Stimulated activated CD4-positive, alpha-beta T cell treated with anti-CD3 and anti-CD28 coated beads, TNF-alpha, amount 100 ng/mL, for 4 hours (primary cell): ENCODE measurements at regions not wholly inside any gene's neighbourhood (a gene's known extent, or its start where the extent isn't known, plus 50 kb on each side); places are given as distances from the start of the nearest gene placed in this dataset.
"Not testable (repeated sequence)": the region's sequence is repeated elsewhere in the genome, so short reads cannot be mapped to it uniquely, and the experiment has no call there.

Experiments used
- DNase-seq, 3 experiments: peaks; one replicate each; pipeline ENCODE4 v3.0.0-alpha.2; 2020; ENCODE audit warnings: low read depth in 3 of 3

DNA sequence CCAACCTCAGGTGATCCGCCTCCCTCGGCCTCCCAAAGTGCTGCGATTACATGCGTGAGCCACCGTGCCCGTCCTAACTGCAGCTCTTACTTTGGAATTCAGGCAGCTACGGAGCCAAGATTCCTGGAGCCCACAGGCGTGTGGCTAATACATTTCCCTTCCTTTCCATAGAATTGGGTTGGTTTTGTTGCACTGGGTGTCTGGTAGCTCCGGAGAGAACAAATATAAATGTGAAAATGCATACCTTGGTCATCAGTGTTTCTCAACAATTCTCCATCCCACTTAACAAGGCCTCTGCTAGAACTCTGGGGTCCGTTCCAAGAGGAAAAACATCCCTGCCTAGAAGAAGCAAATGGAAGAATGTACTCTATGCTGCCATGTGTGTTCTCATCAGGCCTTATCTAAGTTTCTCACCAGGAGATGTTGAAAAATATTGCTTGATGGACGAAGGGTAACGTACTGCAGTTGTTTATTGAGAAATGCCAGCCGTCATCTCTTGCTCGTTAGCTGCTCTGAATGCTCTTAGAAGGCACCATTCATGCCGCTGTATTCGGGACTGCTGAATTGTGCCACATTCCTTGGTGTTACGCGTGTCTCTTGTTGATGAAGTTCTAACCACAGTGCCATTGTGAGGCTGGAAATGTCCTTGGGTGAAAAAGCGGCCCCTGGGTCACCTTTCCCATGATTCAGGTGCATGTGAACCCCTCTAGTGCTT lies 50.5 kb upstream of the CD99 start:
- DNase-seq, result no peak

DNA sequence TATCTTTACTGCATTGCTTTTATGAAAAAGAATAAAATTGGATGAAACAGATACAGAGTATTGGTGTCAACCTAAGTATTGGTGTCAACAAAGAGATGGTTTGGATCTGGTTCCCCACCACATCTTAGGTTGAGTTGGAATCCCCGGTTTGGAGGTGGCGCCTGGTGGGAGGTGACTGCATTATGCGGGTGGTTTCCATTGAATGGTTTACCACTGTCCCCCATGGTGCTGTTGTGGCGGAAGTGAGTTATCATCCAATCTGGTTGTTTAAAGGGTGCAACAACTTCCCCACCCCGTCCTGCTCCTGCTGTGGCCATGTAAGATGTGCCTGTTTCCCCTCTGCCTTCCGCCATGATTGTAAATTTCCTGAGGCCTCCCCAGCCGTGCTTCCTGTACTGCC lies 52.8 kb upstream of the CD99 start:
- DNase-seq, result no peak

DNA sequence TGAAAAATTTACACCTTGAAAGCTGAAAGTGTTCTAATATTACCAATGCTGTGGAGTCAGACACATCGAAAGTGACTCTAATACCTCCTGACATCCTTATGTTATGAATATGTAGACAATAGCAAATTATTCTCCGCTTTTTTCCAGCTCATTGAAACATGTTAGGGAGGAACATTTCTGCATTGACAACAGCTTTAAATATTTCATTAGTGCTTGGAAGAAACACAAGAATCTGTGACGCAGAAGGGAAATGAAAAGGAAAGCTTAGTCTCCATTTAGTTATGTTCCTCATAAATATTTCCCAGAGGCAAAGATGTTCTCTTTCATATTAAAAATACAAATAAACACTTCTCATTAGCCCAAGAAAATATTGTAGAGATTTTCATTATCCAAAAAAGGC lies 55.8 kb upstream of the CD99 start:
- DNase-seq, result no peak

DNA sequence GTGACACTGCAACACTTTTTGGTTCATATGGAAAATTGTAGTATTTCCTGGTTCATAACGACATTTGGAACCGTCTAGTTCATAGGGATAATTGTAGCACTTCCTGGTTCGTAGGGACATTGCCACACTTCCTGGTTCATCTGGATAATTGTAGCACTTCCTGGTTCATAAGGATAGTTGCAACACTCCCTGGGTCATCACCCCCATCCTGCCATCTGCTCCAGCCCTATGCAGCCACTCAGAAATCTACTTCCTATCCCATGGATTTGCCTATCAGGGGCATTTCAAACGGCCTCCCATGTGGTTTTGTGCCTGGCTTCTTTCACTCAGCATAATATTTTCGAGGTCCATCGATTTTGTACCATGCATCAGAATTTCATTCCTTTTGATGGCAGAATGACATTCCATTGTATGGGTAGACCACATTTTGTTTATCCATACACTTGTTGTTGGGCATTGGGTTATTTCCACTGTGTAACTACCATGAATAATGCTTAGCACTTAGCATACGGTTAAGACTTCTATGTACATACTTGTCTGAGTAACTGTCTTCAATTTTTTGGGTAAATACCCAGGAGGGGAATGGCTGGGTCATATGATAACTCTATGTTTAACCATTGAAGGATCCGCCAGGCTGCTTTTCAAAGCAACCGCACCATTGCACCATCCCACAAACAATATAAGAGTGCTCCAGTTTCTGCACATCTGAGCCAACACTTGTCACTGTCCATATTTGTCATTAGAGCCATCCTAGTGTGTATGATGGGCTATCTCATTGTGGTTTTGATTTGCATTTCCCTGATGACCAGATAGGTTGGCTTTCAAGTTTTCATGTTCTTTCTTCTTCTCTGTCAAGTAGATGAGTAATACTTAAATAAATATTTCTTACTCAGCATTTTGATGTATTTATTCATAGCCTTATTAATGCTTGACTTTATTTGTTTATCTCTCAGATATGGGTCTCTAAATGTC lies 58.3 kb upstream of the CD99 start:
- DNase-seq, result no peak

DNA sequence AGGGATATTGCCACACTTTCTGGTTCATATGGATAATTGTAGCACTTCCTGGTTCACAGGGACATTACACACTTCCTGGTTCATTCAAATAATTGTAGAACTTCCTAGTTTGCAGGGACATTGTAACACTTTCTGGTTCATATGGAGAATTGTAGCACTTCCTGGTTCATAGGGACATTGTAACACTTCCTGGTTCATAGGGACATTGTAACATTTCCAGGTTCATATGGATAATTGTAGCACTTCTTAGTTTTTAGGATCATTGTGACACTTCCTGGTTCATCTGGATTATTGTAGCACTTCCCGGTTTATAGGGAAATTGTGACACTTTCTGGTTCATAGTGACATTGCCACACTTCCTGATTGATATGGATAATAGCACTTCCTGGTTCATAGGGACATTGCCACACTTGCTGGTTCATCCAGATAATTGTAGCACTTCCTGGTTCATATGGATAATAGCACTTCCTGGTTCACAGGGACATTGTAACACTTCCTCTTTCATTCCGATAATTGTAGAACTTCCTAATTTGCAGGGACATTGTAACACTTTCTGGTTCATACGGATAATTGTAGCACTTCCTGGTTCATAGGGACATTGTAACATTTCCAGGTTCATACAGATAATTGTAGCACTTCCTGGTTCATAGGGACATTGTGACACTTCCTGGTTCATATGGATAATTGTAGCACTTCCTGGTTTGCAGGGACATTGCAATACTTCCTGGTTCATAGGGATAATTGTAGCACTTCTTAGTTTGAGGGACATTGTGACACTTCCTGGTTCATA lies 59.2 kb upstream of the CD99 start:
- DNase-seq, result no peak

DNA sequence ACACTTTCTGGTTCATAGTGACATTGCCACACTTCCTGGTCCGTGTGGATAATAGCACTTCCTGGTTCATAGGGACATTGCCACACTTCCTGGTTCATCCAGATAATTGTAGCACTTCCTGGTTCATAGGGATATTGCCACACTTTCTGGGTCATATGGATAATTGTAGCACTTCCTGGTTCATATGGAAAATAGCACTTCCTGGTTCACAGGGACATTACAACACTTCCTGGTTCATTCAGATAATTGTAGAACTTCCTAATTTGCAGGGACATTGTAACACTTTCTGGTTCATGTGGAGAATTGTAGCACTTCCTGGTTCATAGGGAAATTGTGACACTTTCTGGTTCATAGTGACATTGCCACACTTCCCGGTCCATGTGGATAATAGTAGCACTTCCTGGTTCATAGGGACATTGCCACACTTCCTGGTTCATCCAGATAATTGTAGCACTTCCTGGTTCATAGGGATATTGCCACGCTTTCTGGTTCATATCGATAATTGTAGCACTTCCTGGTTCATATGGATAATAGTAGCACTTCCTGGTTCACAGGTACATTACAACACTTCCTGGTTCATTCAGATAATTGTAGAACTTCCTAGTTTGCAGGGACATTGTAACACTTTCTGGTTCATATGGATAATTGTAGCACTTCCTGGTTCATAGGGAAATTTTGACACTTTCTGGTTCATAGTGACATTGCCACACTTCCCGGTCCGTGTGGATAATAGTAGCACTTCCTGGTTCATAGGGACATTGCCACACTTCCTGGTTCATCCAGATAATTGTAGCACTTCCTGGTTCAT lies 60.0 kb upstream of the CD99 start:
- DNase-seq, result not testable (repeated sequence)

DNA sequence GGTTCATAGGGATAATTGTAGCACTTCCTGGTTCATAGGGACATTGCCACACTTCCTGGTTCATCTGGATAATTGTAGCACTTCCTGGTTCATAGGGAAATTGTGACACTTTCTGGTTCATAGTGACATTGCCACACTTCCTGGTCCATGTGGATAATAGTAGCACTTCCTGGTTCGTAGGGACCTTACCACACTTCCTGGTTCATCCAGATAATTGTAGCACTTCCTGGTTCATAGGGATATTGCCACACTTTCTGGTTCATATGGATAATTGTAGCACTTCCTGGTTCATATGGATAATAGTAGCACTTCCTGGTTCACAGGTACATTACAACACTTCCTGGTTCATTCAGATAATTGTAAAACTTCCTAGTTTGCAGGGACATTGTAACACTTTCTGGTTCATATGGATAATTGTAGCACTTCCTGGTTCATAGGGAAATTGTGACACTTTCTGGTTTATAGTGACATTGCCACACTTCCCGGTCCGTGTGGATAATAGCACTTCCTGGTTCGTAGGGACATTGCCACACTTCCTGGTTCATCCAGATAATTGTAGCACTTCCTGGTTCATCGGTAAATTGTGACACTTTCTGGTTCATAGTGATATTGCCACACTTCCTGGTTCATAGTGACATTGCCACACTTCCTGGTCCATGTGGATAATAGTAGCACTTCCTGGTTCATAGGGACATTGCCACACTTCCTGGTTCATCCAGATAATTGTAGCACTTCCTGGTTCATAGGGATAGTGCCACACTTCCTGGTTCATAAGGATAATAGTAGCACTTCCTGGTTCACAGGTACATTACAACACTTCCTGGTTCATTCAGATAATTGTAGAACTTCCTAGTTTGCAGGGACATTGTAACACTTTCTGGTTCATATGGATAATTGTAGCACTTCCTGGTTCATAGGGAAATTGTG lies 60.8 kb upstream of the CD99 start:
- peak in 1 of 3 experiments; percentile 45 for DNase-seq

DNA sequence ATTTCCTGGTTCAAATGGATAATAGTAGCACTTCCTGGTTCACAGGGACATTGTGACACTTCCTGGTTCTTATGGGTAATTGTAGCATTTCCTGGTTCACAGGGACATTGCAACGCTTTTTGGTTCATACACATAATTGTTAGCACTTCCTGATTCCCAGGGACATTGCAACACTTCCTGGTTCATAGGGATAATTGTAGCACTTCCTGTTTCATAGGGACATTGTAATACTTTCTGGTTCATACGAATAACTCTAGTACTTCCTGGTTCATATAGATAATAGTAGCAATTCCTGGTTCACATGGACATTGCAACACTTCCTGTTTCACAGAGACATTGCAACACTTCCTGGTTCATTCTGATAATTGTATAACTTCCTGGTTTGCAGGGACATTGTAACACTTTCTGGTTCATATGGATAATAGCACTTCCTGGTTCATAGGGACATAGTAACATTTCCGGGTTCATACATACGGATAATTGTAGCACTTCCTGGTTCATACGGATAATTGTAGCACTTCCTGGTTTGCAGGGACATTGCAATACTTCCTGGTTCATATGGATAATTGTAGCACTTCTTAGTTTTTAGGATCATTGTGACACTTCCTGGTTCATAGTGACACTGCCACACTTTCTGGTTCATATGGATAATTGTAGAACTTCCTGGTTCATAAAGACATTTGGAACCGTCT lies 61.6 kb upstream of the CD99 start:
- no peak for DNase-seq

DNA sequence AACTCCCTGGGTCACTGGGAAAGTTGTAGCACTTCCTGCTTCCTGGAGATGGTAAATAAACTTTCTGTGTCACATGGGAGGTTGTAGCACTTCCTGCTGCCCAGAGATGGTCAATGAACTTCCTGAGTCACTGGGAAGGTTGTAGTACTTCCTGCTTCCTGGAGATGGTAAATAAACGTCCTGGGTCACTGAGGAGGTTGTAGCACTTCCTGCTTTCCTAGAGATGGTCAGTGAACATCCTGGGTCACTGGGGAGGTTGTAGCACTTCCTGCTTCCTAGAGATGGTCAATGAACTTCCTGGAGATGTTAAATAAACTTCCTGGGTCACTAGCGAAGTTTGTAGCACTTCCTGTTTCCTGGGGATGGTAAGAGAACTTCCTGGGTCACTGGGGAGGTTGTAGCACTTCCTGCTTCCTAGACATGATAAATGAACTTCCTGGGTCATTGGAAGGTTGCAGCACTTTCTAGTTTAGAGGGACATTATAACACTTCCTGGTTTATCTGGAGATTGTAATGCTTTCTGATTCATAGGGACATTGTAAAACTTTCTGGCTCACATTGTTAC lies 62.3 kb upstream of the CD99 start:
- DNase-seq, result no peak

DNA sequence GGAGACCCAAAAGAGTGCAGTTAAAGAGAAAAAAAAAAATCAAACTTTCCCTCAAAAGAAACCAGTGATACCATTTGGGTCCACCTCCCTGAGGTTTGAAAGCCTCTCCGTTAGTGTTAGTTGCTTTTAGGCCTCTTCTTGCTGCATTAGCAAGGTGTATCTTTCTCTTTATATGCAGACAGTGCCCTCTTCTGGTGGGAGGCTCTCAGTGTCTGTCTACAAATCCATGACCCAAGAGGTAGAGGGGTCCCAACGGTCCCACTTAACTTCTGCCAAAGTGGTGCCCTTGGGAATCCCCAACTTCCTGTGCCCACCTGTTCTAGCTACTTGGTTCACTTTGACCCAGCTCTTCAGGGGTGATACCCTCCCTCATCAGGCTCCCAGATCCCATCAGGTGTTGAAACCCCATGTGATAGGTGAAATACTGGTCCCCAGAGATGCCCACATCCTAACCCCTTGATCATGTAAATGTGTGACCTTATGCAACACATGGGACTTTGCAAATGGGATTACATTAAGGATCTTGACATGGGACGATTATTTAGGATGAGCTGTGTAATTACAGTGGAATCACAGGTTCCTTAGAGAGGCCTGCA lies 63.7 kb upstream of the CD99 start:
- DNase-seq, result no peak

DNA sequence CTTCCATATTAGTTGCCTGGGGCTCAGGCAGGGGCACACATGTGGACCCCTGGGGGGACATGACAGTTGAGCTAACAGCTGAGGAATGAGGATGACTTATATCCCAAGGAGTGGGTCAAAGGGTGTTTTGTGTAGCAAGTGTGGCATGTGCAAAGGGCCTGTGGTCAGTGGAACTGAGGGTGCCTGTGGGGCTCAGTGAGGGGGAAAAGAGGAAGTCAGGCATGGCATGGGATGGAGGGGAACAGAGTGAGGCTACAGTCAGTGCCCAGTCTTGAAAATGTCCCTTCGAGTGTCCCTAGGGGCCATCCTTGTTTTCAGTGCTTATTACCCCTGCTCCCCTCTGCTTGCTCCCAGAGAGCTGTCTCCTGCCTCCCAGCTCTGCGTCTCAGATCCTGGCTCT lies 64.3 kb upstream of the CD99 start:
- DNase-seq, result no peak

DNA sequence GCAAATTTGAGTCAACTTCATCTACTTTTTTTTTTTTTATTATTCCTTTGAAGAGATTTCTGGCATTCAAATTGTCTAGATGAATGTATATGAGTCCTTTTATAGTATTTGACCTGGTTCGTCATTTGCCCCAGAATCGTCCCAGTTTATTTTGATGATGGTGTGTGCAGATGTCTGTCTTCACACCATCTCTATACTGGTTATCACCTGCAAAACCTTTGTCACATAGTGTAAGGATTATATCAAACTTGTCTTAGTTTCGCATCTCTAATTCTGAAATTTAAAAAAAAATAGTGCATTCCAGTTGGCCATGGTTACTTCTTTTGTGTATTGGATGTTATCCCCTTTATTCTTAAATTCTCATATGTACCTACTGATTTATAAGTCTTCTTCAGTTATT lies 70.5 kb upstream of the CD99 start:
- DNase-seq, result no peak

DNA sequence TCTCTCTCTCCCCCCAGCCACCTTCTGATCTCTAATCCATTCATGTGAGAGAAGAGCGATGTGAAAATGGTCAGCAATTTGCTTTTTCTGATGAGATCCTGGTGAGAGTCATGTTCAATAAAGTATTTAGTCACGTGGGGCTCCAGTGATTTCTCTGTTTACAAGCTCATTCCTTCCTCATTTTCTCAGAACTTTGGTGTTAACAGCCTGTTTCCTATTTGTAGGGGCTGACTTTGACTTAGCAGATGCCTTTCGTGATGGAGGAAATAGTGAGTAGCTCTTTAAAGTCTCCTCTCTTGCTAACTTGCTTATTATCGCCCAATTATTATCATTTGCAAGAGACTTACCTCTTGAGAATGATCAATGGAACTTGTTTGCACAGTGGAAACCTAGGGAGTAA lies 72.6 kb upstream of the CD99 start:
- no peak for DNase-seq

DNA sequence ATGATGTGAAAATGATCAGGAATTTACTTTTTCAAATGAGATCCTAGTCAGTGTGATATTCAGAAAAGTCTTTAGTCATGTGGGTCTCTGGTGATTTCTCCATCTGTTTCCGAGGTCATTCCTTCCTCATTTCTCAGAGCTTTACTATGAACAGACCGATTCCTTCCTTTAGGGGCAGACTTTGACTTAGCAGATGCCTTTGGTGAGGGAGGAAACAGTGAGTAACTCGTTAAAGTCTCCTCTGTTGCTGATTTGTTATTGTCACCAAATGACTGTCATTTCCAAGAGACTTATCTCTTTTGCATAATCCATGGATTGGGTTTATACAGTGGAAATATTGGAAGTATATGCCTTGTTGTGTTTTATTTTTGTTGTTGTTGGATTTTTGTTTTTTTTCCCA lies 76.2 kb upstream of the CD99 start:
- no peak for DNase-seq

DNA sequence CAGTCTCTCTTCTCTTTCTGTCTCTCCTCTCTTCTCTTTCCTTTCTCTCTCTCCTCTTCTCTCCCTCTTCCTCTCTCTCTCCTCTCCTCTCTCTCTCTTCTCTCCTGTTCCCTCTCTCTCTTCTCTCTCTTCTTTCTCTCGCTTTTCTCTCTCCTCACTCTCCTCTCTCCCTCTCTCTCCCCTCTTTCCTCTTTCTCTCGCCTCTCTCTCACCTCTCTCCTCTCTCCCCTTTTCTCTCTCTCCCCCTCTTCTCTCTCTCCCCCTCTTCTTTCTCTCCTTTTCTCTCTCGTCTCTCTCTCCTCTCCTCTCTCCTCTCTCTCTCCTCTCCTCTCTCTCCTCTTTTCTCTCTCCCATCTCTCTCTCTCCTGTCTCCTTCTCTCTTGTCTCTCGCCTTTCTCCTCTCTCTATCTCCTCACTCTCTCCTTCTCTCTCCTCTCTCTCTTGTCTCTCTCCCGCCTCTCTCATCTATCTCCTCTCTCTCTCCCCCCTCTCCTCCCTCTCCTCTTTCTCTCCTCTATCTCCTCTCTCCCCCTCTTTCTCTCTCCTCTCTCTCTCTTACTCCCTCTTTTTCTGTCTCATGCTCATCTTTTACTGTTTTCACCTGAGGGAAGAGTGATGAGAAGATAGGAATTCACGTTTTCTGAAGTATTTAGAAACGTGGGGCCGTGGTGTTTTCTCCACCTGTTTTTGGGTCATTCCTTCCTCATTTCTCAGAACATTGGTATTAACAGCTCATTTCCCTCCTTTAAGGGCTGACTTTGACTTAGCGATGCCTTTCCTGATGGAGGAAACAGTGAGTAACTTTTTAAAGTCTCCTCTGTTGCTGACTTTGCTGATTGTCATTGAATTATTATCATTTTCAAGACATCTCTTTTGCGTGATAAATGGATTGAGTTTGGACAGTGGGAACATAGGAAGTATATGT lies 80.6 kb upstream of the CD99 start:
- no peak for DNase-seq

DNA sequence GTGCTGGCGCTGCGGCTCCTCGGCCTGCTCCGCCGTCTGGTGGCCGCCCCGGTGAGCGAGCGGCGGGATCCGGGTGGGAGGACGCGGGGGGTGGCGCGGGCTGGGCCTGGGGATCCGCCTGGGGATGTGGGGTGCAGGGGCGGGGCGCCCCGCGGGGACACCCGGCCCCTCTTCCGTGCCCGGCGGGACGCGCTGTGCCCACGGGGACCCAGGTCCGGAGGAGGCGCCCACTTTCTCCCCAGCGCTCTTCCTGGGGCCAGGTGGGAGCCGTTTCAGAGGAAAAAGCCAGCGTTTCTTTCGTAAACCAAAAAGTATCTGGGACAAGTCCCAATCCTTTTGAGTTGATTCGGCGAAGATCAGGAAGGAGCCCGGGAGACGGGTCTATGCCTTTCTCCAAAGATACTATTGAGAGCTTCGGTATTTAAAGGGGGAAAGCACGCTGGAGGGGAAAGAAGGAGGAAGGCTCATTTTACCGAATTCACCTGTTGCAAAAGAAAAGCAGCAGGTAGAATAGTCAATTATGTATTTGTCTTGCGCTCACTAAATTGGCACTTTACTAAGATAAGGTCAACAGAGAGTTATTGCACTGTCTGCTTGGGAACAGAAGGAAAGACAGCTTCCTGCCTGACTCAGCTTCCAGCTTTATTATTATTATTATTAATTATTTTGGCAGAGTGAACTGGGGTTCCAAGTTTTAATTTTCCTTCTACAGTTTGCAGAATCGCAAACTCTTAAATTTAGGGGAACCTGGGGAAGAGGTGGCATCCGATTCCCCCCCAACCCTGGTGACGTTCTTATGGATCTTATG lies 81.5 kb upstream of the CD99 start:
- no peak for DNase-seq
